HCT116 (cell line): ENCODE measurements at regions not wholly inside any gene's neighbourhood (a gene's known extent, or its start where the extent isn't known, plus 50 kb on each side); places are given as distances from the start of the nearest gene placed in this dataset.

Experiments used
- ATAC-seq: fragments of 200-7000 bp; cut with Tn5 transposase; 2 replicates; pipeline ENCODE4 v1.9.1; 2020; ENCODE audit warnings: mild to moderate bottlenecking, moderate library complexity
- BruUV-seq: library from RNA; stranded (reverse); fragments of 400-500 nt; replicated peaks from 2 replicates; lab custom pipeline; 2021; lab: Mats Ljungman, UMichigan
- CTCF ChIA-PET: fragments of 300-600 bp; sonication (Branson Sonifier 250); formaldehyde crosslinking; loops from one replicate; lab custom pipeline; 2021; ENCODE audit warnings: antibody characterized with exemption; lab: Charles Lee
- POLR2A ChIA-PET: fragments of 300-600, 350-600 bp; sonication (Branson Sonifier 250); formaldehyde crosslinking; loops from one replicate; lab custom pipeline; 2021; ENCODE audit warnings: antibody characterized with exemption; lab: Charles Lee
- RAD21 ChIA-PET, 2 experiments: fragments of 300-600 bp; sonication (Branson Sonifier 250); formaldehyde crosslinking; loops; one replicate each; lab custom pipeline; 2023; ENCODE audit warnings: low total read pairs in 2 of 2; ENCODE audit not compliant: uncharacterized antibody in 2 of 2, unreplicated experiment in 2 of 2, low non-redundant PET in 1 of 2; lab: Charles Lee
- DNase-seq: peaks from one replicate; pipeline ENCODE4 v3.0.0-alpha.2; 2010; ENCODE audit warnings: low read depth, low spot score
- H2AFZ ChIP-seq: fragments of 200-600 bp; shearing (Covaris generic), sonication (generic); 2 replicates; pipeline ENCODE4 v1.6.1; 2017; ENCODE audit warnings: low read depth, mixed run types, mixed read lengths, antibody characterized with exemption, low read length; ENCODE audit not compliant: poor library complexity, severe bottlenecking
- H3K27ac ChIP-seq: 2 replicates; pipeline ENCODE4 v1.5.1; 2012; ENCODE audit warnings: low read depth, low read length
- H3K27me3 ChIP-seq: fragments of 200-600 bp; sonication (generic); 2 replicates; pipeline ENCODE4 v1.6.1; 2016; ENCODE audit warnings: mixed run types, low read length, mixed read lengths; ENCODE audit not compliant: insufficient read depth
- H3K36me3 ChIP-seq, 2 experiments: fragments of 200-500 bp in 1 of 2; fragments of 200-600 bp in 1 of 2; sonication (Bioruptor generic) in 1 of 2; sonication (generic) in 1 of 2; 2 replicates each; pipeline versions ENCODE4 v1.5.1 to v1.6.1; 2014 to 2016; ENCODE audit warnings: low read length in 2 of 2, inconsistent platforms in 1 of 2, mixed read lengths in 1 of 2, mixed run types in 1 of 2; ENCODE audit not compliant: insufficient read depth in 2 of 2, control insufficient read depth in 1 of 2
- H3K4me1 ChIP-seq, 2 experiments: fragments of 200-600 bp in 1 of 2; sonication (generic) in 1 of 2; 2 replicates each; pipeline versions ENCODE4 v1.5.1 to v1.6.1; 2012 to 2017; ENCODE audit warnings: low read length in 2 of 2, inconsistent platforms in 1 of 2, mild to moderate bottlenecking in 1 of 2, mixed read lengths in 1 of 2, mixed run types in 1 of 2, moderate library complexity in 1 of 2; ENCODE audit not compliant: insufficient read depth in 2 of 2, control insufficient read depth in 1 of 2
- H3K4me2 ChIP-seq: fragments of 200-600 bp; sonication (generic); 2 replicates; pipeline ENCODE4 v1.6.1; 2017; ENCODE audit warnings: mixed run types, low read length, mixed read lengths
- H3K4me3 ChIP-seq, 2 experiments: fragments of 200-600 bp in 1 of 2; sonication (generic) in 1 of 2; replicated peaks in 1 of 2; 2 replicates each; pipeline ENCODE4 v1.5.1; 2011 to 2016; ENCODE audit warnings: low read length in 2 of 2, control low read depth in 1 of 2, low read depth in 1 of 2, mild to moderate bottlenecking in 1 of 2, mixed read lengths in 1 of 2, mixed run types in 1 of 2
- H3K79me2 ChIP-seq: fragments of 200-600 bp; sonication (generic); 2 replicates; pipeline ENCODE4 v1.6.1; 2017; ENCODE audit warnings: mild to moderate bottlenecking, mixed run types, low read length, moderate library complexity, mixed read lengths; ENCODE audit not compliant: insufficient read depth
- H3K9ac ChIP-seq: fragments of 200-600 bp; sonication (generic); 2 replicates; pipeline ENCODE4 v1.6.1; 2016; ENCODE audit warnings: low read length, mixed read lengths
- H3K9me2 ChIP-seq: fragments of 200-600 bp; sonication (generic), shearing (Covaris generic); 2 replicates; pipeline ENCODE4 v1.6.1; 2017; ENCODE audit warnings: mixed run types, mild to moderate bottlenecking, moderate library complexity; ENCODE audit not compliant: insufficient read depth
- H3K9me3 ChIP-seq, 2 experiments: fragments of 200-500 bp in 1 of 2; fragments of 200-600 bp in 1 of 2; sonication (Bioruptor generic) in 1 of 2; sonication (generic) in 1 of 2; 2 replicates each; pipeline ENCODE4 v1.6.1; 2014 to 2017; ENCODE audit warnings: low read length in 2 of 2, mixed read lengths in 2 of 2, inconsistent platforms in 1 of 2, low read depth in 1 of 2, mild to moderate bottlenecking in 1 of 2, mixed run types in 1 of 2, moderate library complexity in 1 of 2; ENCODE audit not compliant: control insufficient read depth in 1 of 2, insufficient read depth in 1 of 2
- H4K20me1 ChIP-seq: fragments of 200-600 bp; sonication (generic), shearing (Covaris generic); 2 replicates; pipeline ENCODE4 v1.6.1; 2017; ENCODE audit warnings: mixed run types, mild to moderate bottlenecking, moderate library complexity; ENCODE audit not compliant: insufficient read depth
- CBX3 ChIP-seq: IDR thresholded peaks from 2 replicates; pipeline ENCODE4 v1.6.1; 2012; ENCODE audit warnings: low read depth
- EGR1 ChIP-seq: IDR thresholded peaks from 2 replicates; pipeline ENCODE4 v1.6.1; 2012; ENCODE audit warnings: low read depth
- ELF1 ChIP-seq: IDR thresholded peaks from 2 replicates; pipeline ENCODE4 v1.6.1; 2012; ENCODE audit warnings: low read depth, borderline replicate concordance
- EZH2 ChIP-seq: fragments of 200-600 bp; sonication (generic); IDR thresholded peaks from 2 replicates; pipeline ENCODE4 v1.6.1; 2017; ENCODE audit warnings: antibody characterized with exemption, mixed run types
- EZH2phosphoT487 ChIP-seq: fragments of 200-600 bp; IDR thresholded peaks from 2 replicates; pipeline ENCODE4 v1.6.1; 2018; ENCODE audit warnings: antibody characterized with exemption, borderline replicate concordance
- FOSL1 ChIP-seq: IDR thresholded peaks from 2 replicates; pipeline ENCODE4 v1.6.1; 2012; ENCODE audit warnings: low read depth
- POLR2AphosphoS5 ChIP-seq: IDR thresholded peaks from 2 replicates; pipeline ENCODE4 v1.6.1; 2011; ENCODE audit warnings: mild to moderate bottlenecking, low read depth, low read length, moderate library complexity
- RAD21 ChIP-seq: IDR thresholded peaks from 2 replicates; pipeline ENCODE4 v1.6.1; 2012; ENCODE audit warnings: low read depth, mild to moderate bottlenecking
- SIN3A ChIP-seq: IDR thresholded peaks from 2 replicates; pipeline ENCODE4 v1.6.1; 2012; ENCODE audit warnings: low read depth
- SP1 ChIP-seq: IDR thresholded peaks from 2 replicates; pipeline ENCODE4 v1.6.1; 2012; ENCODE audit warnings: low read depth
- SRF ChIP-seq: IDR thresholded peaks from 2 replicates; pipeline ENCODE4 v1.6.1; 2012; ENCODE audit warnings: low read depth
- TCF7L2 ChIP-seq: IDR thresholded peaks from 2 replicates; pipeline ENCODE4 v1.7.0; 2011; ENCODE audit warnings: borderline replicate concordance, inconsistent platforms; ENCODE audit not compliant: insufficient read depth, insufficient read length; ENCODE audit errors: extremely low read depth
- YY1 ChIP-seq: IDR thresholded peaks from 2 replicates; pipeline ENCODE4 v1.6.1; 2011; ENCODE audit warnings: low read length, low read depth, moderate library complexity, mild to moderate bottlenecking; ENCODE audit not compliant: insufficient replicate concordance; ENCODE audit errors: extremely low read depth
- ZBTB33 ChIP-seq: IDR thresholded peaks from 2 replicates; pipeline ENCODE4 v1.6.1; 2011; ENCODE audit warnings: mild to moderate bottlenecking, low read length, moderate library complexity; ENCODE audit not compliant: insufficient replicate concordance; ENCODE audit errors: extremely low read depth
- ZFX ChIP-seq: fragments of 450-650 bp; IDR thresholded peaks from 2 replicates; pipeline ENCODE4 v1.6.1; 2017
- ZNF274 ChIP-seq: fragments of 200-500 bp; sonication (Bioruptor generic); IDR thresholded peaks from 2 replicates; pipeline ENCODE4 v1.6.1; 2014; ENCODE audit warnings: mild to moderate bottlenecking, low read depth, low read length, inconsistent platforms
- intact Hi-C: fragments of 100-400 bp; cut with micrococcal nuclease; formaldehyde crosslinking; loops from 2 replicates; pipeline ENCODE4 v1.10.0; 2022
- TF ChIP-seq, protein P1 (sequence below): IDR thresholded peaks from 2 replicates; pipeline ENCODE4 v1.6.1; 2012; ENCODE audit warnings: low read depth
- TF ChIP-seq, protein P2 (sequence below): IDR thresholded peaks from 2 replicates; pipeline ENCODE4 v1.6.1; 2012
- TF ChIP-seq, protein P3 (sequence below), 3 experiments: fragments of 200-600 bp in 1 of 3; sonication (generic) in 1 of 3; IDR thresholded peaks in 2 of 3; conservative IDR thresholded peaks in 1 of 3; 2 replicates each; pipeline ENCODE4 v1.5.1; 2012 to 2017; ENCODE audit warnings: low read depth in 2 of 3, low read length in 2 of 3, antibody characterized with exemption in 1 of 3, borderline replicate concordance in 1 of 3, control low read depth in 1 of 3, mild to moderate bottlenecking in 1 of 3, mixed read lengths in 1 of 3, mixed run types in 1 of 3, moderate library complexity in 1 of 3; ENCODE audit not compliant: insufficient read depth in 1 of 3
- TF ChIP-seq, protein P4 (sequence below): IDR thresholded peaks from 2 replicates; pipeline ENCODE4 v1.6.1; 2012

GRCh38 chr13:40458720-40458990 lies 207.8 kb downstream of the FOXO1 start:
- intact Hi-C loops = no loop called here
- TF ChIP-seq, protein P1, sequence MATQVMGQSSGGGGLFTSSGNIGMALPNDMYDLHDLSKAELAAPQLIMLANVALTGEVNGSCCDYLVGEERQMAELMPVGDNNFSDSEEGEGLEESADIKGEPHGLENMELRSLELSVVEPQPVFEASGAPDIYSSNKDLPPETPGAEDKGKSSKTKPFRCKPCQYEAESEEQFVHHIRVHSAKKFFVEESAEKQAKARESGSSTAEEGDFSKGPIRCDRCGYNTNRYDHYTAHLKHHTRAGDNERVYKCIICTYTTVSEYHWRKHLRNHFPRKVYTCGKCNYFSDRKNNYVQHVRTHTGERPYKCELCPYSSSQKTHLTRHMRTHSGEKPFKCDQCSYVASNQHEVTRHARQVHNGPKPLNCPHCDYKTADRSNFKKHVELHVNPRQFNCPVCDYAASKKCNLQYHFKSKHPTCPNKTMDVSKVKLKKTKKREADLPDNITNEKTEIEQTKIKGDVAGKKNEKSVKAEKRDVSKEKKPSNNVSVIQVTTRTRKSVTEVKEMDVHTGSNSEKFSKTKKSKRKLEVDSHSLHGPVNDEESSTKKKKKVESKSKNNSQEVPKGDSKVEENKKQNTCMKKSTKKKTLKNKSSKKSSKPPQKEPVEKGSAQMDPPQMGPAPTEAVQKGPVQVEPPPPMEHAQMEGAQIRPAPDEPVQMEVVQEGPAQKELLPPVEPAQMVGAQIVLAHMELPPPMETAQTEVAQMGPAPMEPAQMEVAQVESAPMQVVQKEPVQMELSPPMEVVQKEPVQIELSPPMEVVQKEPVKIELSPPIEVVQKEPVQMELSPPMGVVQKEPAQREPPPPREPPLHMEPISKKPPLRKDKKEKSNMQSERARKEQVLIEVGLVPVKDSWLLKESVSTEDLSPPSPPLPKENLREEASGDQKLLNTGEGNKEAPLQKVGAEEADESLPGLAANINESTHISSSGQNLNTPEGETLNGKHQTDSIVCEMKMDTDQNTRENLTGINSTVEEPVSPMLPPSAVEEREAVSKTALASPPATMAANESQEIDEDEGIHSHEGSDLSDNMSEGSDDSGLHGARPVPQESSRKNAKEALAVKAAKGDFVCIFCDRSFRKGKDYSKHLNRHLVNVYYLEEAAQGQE = no peak
- TF ChIP-seq FOSL1 (no peak), ZFX (no peak), EGR1 (no peak), ZBTB33 (no peak), POLR2AphosphoS5 (no peak), TCF7L2 (no peak), EZH2 (no peak), SIN3A (no peak), ELF1 (no peak), RAD21 (no peak), SP1 (no peak), SRF (no peak), EZH2phosphoT487 (no peak), YY1 (no peak), CBX3 (no peak), ZNF274 (no peak)
- TF ChIP-seq, protein P2, sequence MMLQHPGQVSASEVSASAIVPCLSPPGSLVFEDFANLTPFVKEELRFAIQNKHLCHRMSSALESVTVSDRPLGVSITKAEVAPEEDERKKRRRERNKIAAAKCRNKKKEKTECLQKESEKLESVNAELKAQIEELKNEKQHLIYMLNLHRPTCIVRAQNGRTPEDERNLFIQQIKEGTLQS = no peak
- TF ChIP-seq, protein P3, sequence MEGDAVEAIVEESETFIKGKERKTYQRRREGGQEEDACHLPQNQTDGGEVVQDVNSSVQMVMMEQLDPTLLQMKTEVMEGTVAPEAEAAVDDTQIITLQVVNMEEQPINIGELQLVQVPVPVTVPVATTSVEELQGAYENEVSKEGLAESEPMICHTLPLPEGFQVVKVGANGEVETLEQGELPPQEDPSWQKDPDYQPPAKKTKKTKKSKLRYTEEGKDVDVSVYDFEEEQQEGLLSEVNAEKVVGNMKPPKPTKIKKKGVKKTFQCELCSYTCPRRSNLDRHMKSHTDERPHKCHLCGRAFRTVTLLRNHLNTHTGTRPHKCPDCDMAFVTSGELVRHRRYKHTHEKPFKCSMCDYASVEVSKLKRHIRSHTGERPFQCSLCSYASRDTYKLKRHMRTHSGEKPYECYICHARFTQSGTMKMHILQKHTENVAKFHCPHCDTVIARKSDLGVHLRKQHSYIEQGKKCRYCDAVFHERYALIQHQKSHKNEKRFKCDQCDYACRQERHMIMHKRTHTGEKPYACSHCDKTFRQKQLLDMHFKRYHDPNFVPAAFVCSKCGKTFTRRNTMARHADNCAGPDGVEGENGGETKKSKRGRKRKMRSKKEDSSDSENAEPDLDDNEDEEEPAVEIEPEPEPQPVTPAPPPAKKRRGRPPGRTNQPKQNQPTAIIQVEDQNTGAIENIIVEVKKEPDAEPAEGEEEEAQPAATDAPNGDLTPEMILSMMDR (IDR thresholded peaks at IDR 0.05 in 2 of 3, conservative IDR thresholded peaks at IDR 0.05 in 1 of 3; ENCODE audit: borderline replicate concordance in 1 of 3, insufficient read depth in 1 of 3, low read depth in 2 of 3, low read length in 2 of 3) = no peak
- TF ChIP-seq, protein P4, sequence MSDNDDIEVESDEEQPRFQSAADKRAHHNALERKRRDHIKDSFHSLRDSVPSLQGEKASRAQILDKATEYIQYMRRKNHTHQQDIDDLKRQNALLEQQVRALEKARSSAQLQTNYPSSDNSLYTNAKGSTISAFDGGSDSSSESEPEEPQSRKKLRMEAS = no peak
- DNase-seq (no peak), ATAC-seq (no peak)
- peaks cover under 1% of the 10 kb centered on the region in 2 experiments; a peak in 1 of 4 replicates for H3K4me1 ChIP-seq
- H3K9ac ChIP-seq = no peak overlapping the region
- H3K4me3 ChIP-seq = no peak overlapping the region
- ChIA-PET CTCF (no interaction called here), POLR2A (no interaction called here), RAD21 (no interaction called here)
- H3K4me2 ChIP-seq = no peak overlapping the region
- H3K27ac ChIP-seq = no peak overlapping the region
- no TSS peak for BruUV-seq
- H2AFZ ChIP-seq = no peak overlapping the region
- H3K9me2 ChIP-seq = no peaks in the 10 kb centered on the region
- no peaks in the 10 kb centered on the region for H3K9me3 ChIP-seq
- no peaks in the 10 kb centered on the region for H3K79me2 ChIP-seq
- no peaks in the 10 kb centered on the region for H3K36me3 ChIP-seq
- no peaks in the 10 kb centered on the region for H4K20me1 ChIP-seq
- H3K27me3 ChIP-seq = no peaks in the 10 kb centered on the region
